GM13976 (cell line): ENCODE measurements at regions not wholly inside any gene's neighbourhood (a gene's known extent, or its start where the extent isn't known, plus 50 kb on each side); places are given as distances from the start of the nearest gene placed in this dataset.

Experiments used
- DNase-seq: peaks from one replicate; pipeline ENCODE4 v3.0.0; 2012; ENCODE audit warnings: low spot score
- CTCF ChIP-seq: IDR thresholded peaks from 2 replicates; pipeline ENCODE4 v1.5.1; 2012; ENCODE audit warnings: borderline replicate concordance, mild to moderate bottlenecking; ENCODE audit not compliant: insufficient read depth; ENCODE audit errors: extremely low read depth, missing control alignments, control extremely low read depth
- in situ Hi-C: fragments of 300-500 bp; cut with MboI; formaldehyde crosslinking; loops from one replicate; pipeline ENCODE4 v1.12.0; 2022; ENCODE audit warnings: low sequenced_read_pairs, mixed read lengths, inconsistent platforms; ENCODE audit not compliant: unreplicated experiment

- in situ Hi-C loops, result no loop called here
- DNase-seq, result no peak
- no peak for TF ChIP-seq CTCF
Observed at GRCh38 chr13:38008636-38009035, 139.1 kb upstream of the TRPC4 start.

- DNase-seq, result no peak
- in situ Hi-C loops, result no loop called here
- TF ChIP-seq CTCF, result no peak
Observed at GRCh38 chr13:38002606-38003005, 133.0 kb upstream of the TRPC4 start.

GRCh38 chr13:37997641-37998040 is 128.1 kb upstream of the TRPC4 start:
- in situ Hi-C loops, result no loop called here
- TF ChIP-seq CTCF, result no peak
- no peak for DNase-seq

GRCh38 chr13:37995092-37995491 is 125.5 kb upstream of the TRPC4 start:
- DNase-seq, result no peak
- in situ Hi-C loops, result no loop called here
- no peak for TF ChIP-seq CTCF

- no peak for DNase-seq
- no peak for TF ChIP-seq CTCF
- in situ Hi-C loops, result no loop called here
Observed at GRCh38 chr13:37986811-37987210, 117.2 kb upstream of the TRPC4 start.

- DNase-seq, result no peak
- in situ Hi-C loops, result no loop called here
- no peak for TF ChIP-seq CTCF
Observed at GRCh38 chr13:37985281-37985680, 115.7 kb upstream of the TRPC4 start.

- in situ Hi-C loops, result no loop called here
Observed at GRCh38 chr13:37984357-37984756, 114.8 kb upstream of the TRPC4 start.

More at GRCh38 chr13:37984357-37984756, 114.8 kb upstream of the TRPC4 start:
- DNase-seq, result no peak
- TF ChIP-seq CTCF, result no peak
